A673 (cell line): ENCODE measurements at regions not wholly inside any gene's neighbourhood (a gene's known extent, or its start where the extent isn't known, plus 50 kb on each side); places are given as distances from the start of the nearest gene placed in this dataset.

Experiments used
- BruUV-seq: library from RNA; stranded (reverse); fragments of 400-500 nt; replicated peaks from 2 replicates; lab custom pipeline; 2021; lab: Mats Ljungman, UMichigan
- CTCF ChIA-PET: fragments of 300-600 bp; sonication (Branson Sonifier 250); formaldehyde crosslinking; loops from one replicate; lab custom pipeline; 2022; ENCODE audit warnings: antibody characterized with exemption; lab: Charles Lee
- POLR2A ChIA-PET: fragments of 300-600 bp; sonication (Branson Sonifier 250); formaldehyde crosslinking; loops from one replicate; lab custom pipeline; 2022; ENCODE audit warnings: antibody characterized with exemption; ENCODE audit not compliant: low non-redundant PET; lab: Charles Lee
- DNase-seq: peaks from one replicate; pipeline ENCODE4 v3.0.0-alpha.2; 2015; ENCODE audit warnings: low spot score
- H3K27ac ChIP-seq: fragments of 200-600 bp; sonication (generic); 2 replicates; pipeline ENCODE4 v1.5.1; 2016; ENCODE audit warnings: mixed run types, low read depth, mild to moderate bottlenecking, mixed read lengths, antibody characterized with exemption, low read length; ENCODE audit not compliant: poor library complexity, severe bottlenecking
- H3K27me3 ChIP-seq: fragments of 200-600 bp; sonication (generic); replicated peaks from 2 replicates; pipeline ENCODE4 v1.6.1; 2017; ENCODE audit warnings: mixed run types, low read depth, mild to moderate bottlenecking, mixed read lengths, antibody characterized with exemption, low read length; ENCODE audit not compliant: insufficient read depth, poor library complexity
- H3K36me3 ChIP-seq: fragments of 200-600 bp; sonication (generic); 2 replicates; pipeline ENCODE4 v1.6.1; 2016; ENCODE audit warnings: mixed run types, mild to moderate bottlenecking, mixed read lengths, antibody characterized with exemption, low read length; ENCODE audit not compliant: insufficient read depth, poor library complexity, severe bottlenecking
- H3K4me1 ChIP-seq: fragments of 200-600 bp; sonication (generic); 2 replicates; pipeline ENCODE4 v1.6.1; 2017; ENCODE audit warnings: mixed run types, mild to moderate bottlenecking, mixed read lengths, antibody characterized with exemption, low read length; ENCODE audit not compliant: insufficient read depth, poor library complexity, severe bottlenecking
- H3K4me3 ChIP-seq: fragments of 200-600 bp; sonication (generic); 2 replicates; pipeline ENCODE4 v1.5.1; 2016; ENCODE audit warnings: low read depth, mixed run types, mild to moderate bottlenecking, mixed read lengths, low read length; ENCODE audit not compliant: poor library complexity, severe bottlenecking
- H3K9me3 ChIP-seq: fragments of 200-600 bp; sonication (generic); 2 replicates; pipeline ENCODE4 v1.6.1; 2016; ENCODE audit warnings: mixed run types, low read depth, mild to moderate bottlenecking, mixed read lengths, antibody characterized with exemption, low read length; ENCODE audit not compliant: poor library complexity, severe bottlenecking
- EZH2 ChIP-seq: fragments of 200-600 bp; sonication (generic); IDR thresholded peaks from 2 replicates; pipeline ENCODE4 v1.6.1; 2017; ENCODE audit warnings: borderline replicate concordance, low read depth, mild to moderate bottlenecking, mixed read lengths, antibody characterized with exemption, low read length; ENCODE audit not compliant: poor library complexity, severe bottlenecking
- intact Hi-C: fragments of 100-400 bp; cut with micrococcal nuclease; formaldehyde crosslinking; loops from one replicate; pipeline ENCODE4 v1.10.0; 2022; ENCODE audit not compliant: unreplicated experiment
- TF ChIP-seq, protein P1 (sequence below): fragments of 300-800, 200-600 bp; sonication (generic); conservative IDR thresholded peaks from 2 replicates; pipeline ENCODE4 v1.5.1; 2017; ENCODE audit warnings: low read depth, mild to moderate bottlenecking, antibody characterized with exemption, low read length, moderate library complexity, mixed read lengths

DNA sequence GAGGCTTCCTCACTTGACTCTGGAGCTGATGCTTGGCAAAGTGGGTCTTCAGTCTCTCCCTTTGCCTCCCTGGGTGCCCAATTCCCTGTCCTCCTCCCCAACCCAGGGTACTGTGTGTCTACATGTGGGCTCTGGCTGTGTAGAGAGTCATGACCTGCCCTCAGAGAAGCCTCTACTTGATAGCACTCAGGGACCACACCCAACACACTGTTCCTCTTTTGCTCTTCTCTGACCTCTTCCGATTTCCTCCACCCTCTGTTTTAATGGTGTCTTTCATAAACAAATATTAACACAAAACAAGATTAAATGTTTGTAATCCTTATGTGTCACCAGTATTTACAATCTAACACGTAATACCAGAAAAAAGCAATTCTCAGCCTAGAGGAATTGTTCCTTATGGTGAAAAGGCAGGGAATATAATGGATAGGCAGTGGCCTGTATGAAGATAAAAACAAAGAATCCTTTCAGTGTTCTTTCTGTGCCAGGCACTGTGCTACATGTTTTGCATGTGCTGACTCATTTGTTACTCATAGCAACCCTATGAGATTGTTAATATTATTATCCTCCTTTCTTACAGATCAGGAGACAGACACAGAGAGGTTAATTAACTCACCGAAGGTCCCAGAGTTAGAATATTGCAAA lies 58.2 kb downstream of the HSD3B1 start:
- intact Hi-C loops: loop anchor here (10.0 kb wide), 1 partner anchor 60 kb away; the partner anchor contains the start of gene HSD3B1
- ChIA-PET CTCF (interaction anchor here (0.5 kb wide), 1 partner anchor 83 kb away, joined by 3 read pairs; the partner anchor contains the start of gene ZNF697), POLR2A (no interaction called here)
- Histone ChIP-seq H3K9me3 (no peaks in the 10 kb centered on the region), H3K4me1 (no peaks in the 10 kb centered on the region), H3K36me3 (no peaks in the 10 kb centered on the region), H3K4me3 (no peak overlapping the region), H3K27me3 (no peaks in the 10 kb centered on the region), H3K27ac (no peak overlapping the region)
- DNase-seq: no peak
- BruUV-seq: no TSS peak
- TF ChIP-seq, protein P1, sequence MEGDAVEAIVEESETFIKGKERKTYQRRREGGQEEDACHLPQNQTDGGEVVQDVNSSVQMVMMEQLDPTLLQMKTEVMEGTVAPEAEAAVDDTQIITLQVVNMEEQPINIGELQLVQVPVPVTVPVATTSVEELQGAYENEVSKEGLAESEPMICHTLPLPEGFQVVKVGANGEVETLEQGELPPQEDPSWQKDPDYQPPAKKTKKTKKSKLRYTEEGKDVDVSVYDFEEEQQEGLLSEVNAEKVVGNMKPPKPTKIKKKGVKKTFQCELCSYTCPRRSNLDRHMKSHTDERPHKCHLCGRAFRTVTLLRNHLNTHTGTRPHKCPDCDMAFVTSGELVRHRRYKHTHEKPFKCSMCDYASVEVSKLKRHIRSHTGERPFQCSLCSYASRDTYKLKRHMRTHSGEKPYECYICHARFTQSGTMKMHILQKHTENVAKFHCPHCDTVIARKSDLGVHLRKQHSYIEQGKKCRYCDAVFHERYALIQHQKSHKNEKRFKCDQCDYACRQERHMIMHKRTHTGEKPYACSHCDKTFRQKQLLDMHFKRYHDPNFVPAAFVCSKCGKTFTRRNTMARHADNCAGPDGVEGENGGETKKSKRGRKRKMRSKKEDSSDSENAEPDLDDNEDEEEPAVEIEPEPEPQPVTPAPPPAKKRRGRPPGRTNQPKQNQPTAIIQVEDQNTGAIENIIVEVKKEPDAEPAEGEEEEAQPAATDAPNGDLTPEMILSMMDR: no peak
- no peak for TF ChIP-seq EZH2

DNA sequence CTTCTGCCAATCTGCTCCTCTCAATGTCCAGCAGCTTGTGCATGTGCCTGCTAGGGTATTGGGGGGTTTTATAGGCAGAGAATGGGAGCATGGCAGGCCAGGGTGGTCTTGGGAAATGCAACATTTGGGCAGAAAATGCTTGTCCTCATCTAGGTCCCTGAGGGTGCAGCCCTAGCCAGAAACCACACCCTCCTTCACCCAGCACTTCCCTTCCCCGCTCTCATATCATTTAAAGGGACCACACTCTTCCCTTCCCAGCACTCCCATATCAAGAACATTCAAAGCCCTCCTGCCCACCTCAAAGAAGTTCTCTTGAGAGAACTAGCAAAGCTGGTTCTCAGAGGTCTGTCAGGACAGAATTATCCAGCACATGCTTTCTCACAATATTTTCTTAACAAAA lies 62.1 kb downstream of the HSD3B1 start:
- H3K27me3 ChIP-seq: no peaks in the 10 kb centered on the region
- H3K4me1 ChIP-seq: no peaks in the 10 kb centered on the region
- H3K9me3 ChIP-seq: no peaks in the 10 kb centered on the region
- POLR2A ChIA-PET: no interaction called here
- no peak overlapping the region for H3K27ac ChIP-seq
- CTCF ChIA-PET: no interaction called here
- H3K4me3 ChIP-seq: no peak overlapping the region
- DNase-seq: no peak
- BruUV-seq: no TSS peak
- TF ChIP-seq, protein P1: no peak
- TF ChIP-seq EZH2: no peak
- intact Hi-C loops: loop anchor here (10.0 kb wide), 1 partner anchor 64 kb away; the partner anchor contains the start of gene HSD3B1
- no peaks in the 10 kb centered on the region for H3K36me3 ChIP-seq
